ENCODE measurements at regions not wholly inside any gene's neighbourhood (a gene's known extent, or its start where the extent isn't known, plus 50 kb on each side); places are given as distances from the start of the nearest gene placed in this dataset.

GRCh38 chr2:49861821-49862220, 707.5 kb upstream of the FSHR start:
- Histone ChIP-seq H3K4me2 (replicated peaks; ENCODE audit: extremely low read depth, low read length, poor library complexity, severe bottlenecking) (no peak overlapping the region), H4K20me1 (ENCODE audit: insufficient read depth, low read length) (no peaks in the 10 kb centered on the region), H3K27me3 (ENCODE audit: control insufficient read depth in 2 of 2, insufficient read depth in 2 of 2, low read length in 2 of 2) (no peaks in the 10 kb centered on the region), H3K4me3 (replicated peaks in 1 of 3; ENCODE audit: low read depth in 2 of 3, low read length in 3 of 3) (no peak overlapping the region), H3K4me1 (ENCODE audit: control insufficient read depth in 1 of 2, insufficient read depth in 2 of 2, low read length in 2 of 2) (no peaks in the 10 kb centered on the region), H2AFZ (ENCODE audit: insufficient read depth, low read depth, low read length, poor library complexity, severe bottlenecking) (no peak overlapping the region), H3K36me3 (replicated peaks in 1 of 2; ENCODE audit: control insufficient read depth in 1 of 2, insufficient read depth in 2 of 2, low read length in 2 of 2) (no peaks in the 10 kb centered on the region), H3K9me3 (replicated peaks in 1 of 2; ENCODE audit: control insufficient read depth in 1 of 2, insufficient read depth in 1 of 2, low read length in 2 of 2) (no peaks in the 10 kb centered on the region), H3K79me2 (ENCODE audit: insufficient read depth, low read length) (no peaks in the 10 kb centered on the region), H3K27ac (ENCODE audit: low read depth in 1 of 2, low read length in 2 of 2) (no peak overlapping the region), H3K9ac (ENCODE audit: insufficient read depth, low read length, poor library complexity, severe bottlenecking) (no peak overlapping the region)
- peaks cover 0 to 5% (median 0%) of the 10 kb centered on the region in 7 donors for H3K9me3 Mint-ChIP-seq
- 100% methylated on average over 1 of the region's 2 CpGs for WGBS (ENCODE audit: insufficient coverage)
- TF ChIP-seq CTCF (IDR thresholded peaks at IDR 0.05) = no peak
- no peak overlapping the region for H3K27ac Mint-ChIP-seq
- H3K4me1 Mint-ChIP-seq = no peaks in the 10 kb centered on the region
- no peaks in the 10 kb centered on the region for H3K27me3 Mint-ChIP-seq (ENCODE audit: low read depth in 3 of 3)
- intact Hi-C loops (cut with micrococcal nuclease) = no loop called here
- H3K36me3 Mint-ChIP-seq = no peaks in the 10 kb centered on the region
- H3K4me3 Mint-ChIP-seq = no peak overlapping the region
- DNase-seq = no peak

- WGBS (ENCODE audit: insufficient coverage) = 100% methylated on average over 1 of the region's 2 CpGs
- no peak overlapping the region for H3K4me3 ChIP-seq (replicated peaks in 1 of 3; ENCODE audit: low read depth in 2 of 3, low read length in 3 of 3)
Measured at GRCh38 chr2:49860834-49861233, 706.5 kb upstream of the FSHR start.

More at GRCh38 chr2:49860834-49861233, 706.5 kb upstream of the FSHR start:
- DNase-seq = no peak
- H3K27me3 Mint-ChIP-seq (ENCODE audit: low read depth in 3 of 3) = no peaks in the 10 kb centered on the region
- Histone ChIP-seq H3K36me3 (replicated peaks in 1 of 2; ENCODE audit: control insufficient read depth in 1 of 2, insufficient read depth in 2 of 2, low read length in 2 of 2) (no peaks in the 10 kb centered on the region), H3K27ac (ENCODE audit: low read depth in 1 of 2, low read length in 2 of 2) (no peak overlapping the region), H4K20me1 (ENCODE audit: insufficient read depth, low read length) (no peaks in the 10 kb centered on the region), H3K4me2 (replicated peaks; ENCODE audit: extremely low read depth, low read length, poor library complexity, severe bottlenecking) (no peak overlapping the region), H2AFZ (ENCODE audit: insufficient read depth, low read depth, low read length, poor library complexity, severe bottlenecking) (no peak overlapping the region), H3K9ac (ENCODE audit: insufficient read depth, low read length, poor library complexity, severe bottlenecking) (no peak overlapping the region), H3K27me3 (ENCODE audit: control insufficient read depth in 2 of 2, insufficient read depth in 2 of 2, low read length in 2 of 2) (no peaks in the 10 kb centered on the region), H3K4me1 (ENCODE audit: control insufficient read depth in 1 of 2, insufficient read depth in 2 of 2, low read length in 2 of 2) (no peaks in the 10 kb centered on the region), H3K79me2 (ENCODE audit: insufficient read depth, low read length) (no peaks in the 10 kb centered on the region), H3K9me3 (replicated peaks in 1 of 2; ENCODE audit: control insufficient read depth in 1 of 2, insufficient read depth in 1 of 2, low read length in 2 of 2) (no peaks in the 10 kb centered on the region)
- H3K9me3 Mint-ChIP-seq = peaks cover 0 to 7% (median 0%) of the 10 kb centered on the region in 7 donors
- no peak overlapping the region for H3K27ac Mint-ChIP-seq
- TF ChIP-seq CTCF (IDR thresholded peaks at IDR 0.05) = no peak
- no peaks in the 10 kb centered on the region for H3K4me1 Mint-ChIP-seq
- intact Hi-C loops (cut with micrococcal nuclease) = no loop called here
- no peak overlapping the region for H3K4me3 Mint-ChIP-seq
- no peaks in the 10 kb centered on the region for H3K36me3 Mint-ChIP-seq

All from CD14-positive monocyte (primary cell).